HL-60 (cell line): ENCODE measurements at regions not wholly inside any gene's neighbourhood (a gene's known extent, or its start where the extent isn't known, plus 50 kb on each side); places are given as distances from the start of the nearest gene placed in this dataset.
"Not testable (repeated sequence)": the region's sequence is repeated elsewhere in the genome, so short reads cannot be mapped to it uniquely, and the experiment has no call there.

Experiments
- CTCF ChIP-seq: IDR thresholded peaks from one replicate; pipeline ENCODE4 v1.5.1; 2011; ENCODE audit warnings: low read length, control low read depth, inconsistent platforms; ENCODE audit not compliant: insufficient read depth
- GABPA ChIP-seq: IDR thresholded peaks from 2 replicates; pipeline ENCODE4 v1.6.1; 2012; ENCODE audit warnings: low read depth
- POLR2AphosphoS5 ChIP-seq: IDR thresholded peaks from 2 replicates; pipeline ENCODE4 v1.6.1; 2012; ENCODE audit warnings: low read depth
- REST ChIP-seq: IDR thresholded peaks from 2 replicates; pipeline ENCODE4 v1.6.1; 2012; ENCODE audit warnings: low read depth; ENCODE audit not compliant: insufficient replicate concordance
- SPI1 ChIP-seq: IDR thresholded peaks from 2 replicates; pipeline ENCODE4 v1.6.1; 2012; ENCODE audit warnings: low read depth, mild to moderate bottlenecking, borderline replicate concordance

GRCh38 chr9:42350412-42350811 is 167.0 kb downstream of the SPATA31A6 start:
- not testable (repeated sequence) for TF ChIP-seq CTCF, REST, POLR2AphosphoS5, GABPA, SPI1
